K562 (cell line): ENCODE measurements at regions not wholly inside any gene's neighbourhood (a gene's known extent, or its start where the extent isn't known, plus 50 kb on each side); places are given as distances from the start of the nearest gene placed in this dataset.

Experiments
- ATAC-seq: fragments of 200-7000 bp; cut with Tn5 transposase; 3 replicates; pipeline ENCODE4 v1.9.1; 2020; ENCODE audit warnings: moderate library complexity
- BruUV-seq: library from RNA; stranded (reverse); fragments of 400-500 nt; replicated peaks from 2 replicates; lab custom pipeline; 2021; lab: Mats Ljungman, UMichigan
- CTCF ChIA-PET: fragments of 300-600 bp; formaldehyde crosslinking; extraction: SDS; loops from one replicate; lab custom pipeline; 2021; ENCODE audit warnings: low intra/inter-chr PET ratio; lab: Yijun Ruan, JAX
- POLR2A ChIA-PET: fragments of 300-600, 350-650 bp; sonication (Branson Sonifier 250); formaldehyde crosslinking; extraction: SDS; loops from one replicate; lab custom pipeline; 2021; ENCODE audit warnings: antibody characterized with exemption, inconsistent platforms; lab: Yijun Ruan, JAX
- DNase-seq, 4 experiments: peaks; one replicate each; pipeline versions ENCODE4 v3.0.0 to v3.0.0-alpha.2; 2011 to 2018; ENCODE audit warnings: low spot score in 3 of 4, mixed read lengths in 3 of 4; ENCODE audit errors: extremely low read depth in 1 of 4
- FAIRE-seq: peaks from 2 replicates; lab custom pipeline; 2011; peaks lifted over from hg19 to GRCh38; lab: Jason Lieb, UNC
- H2AFZ ChIP-seq: 2 replicates; pipeline ENCODE4 v1.6.0; 2011; ENCODE audit warnings: low read depth, low read length, control low read depth, inconsistent platforms
- H3K27ac ChIP-seq: fragments of 200-600 bp; 3 replicates; pipeline ENCODE4 v1.8.0; 2011; ENCODE audit warnings: low read depth, mild to moderate bottlenecking, control low read depth, inconsistent platforms, low read length, moderate library complexity, mixed read lengths; ENCODE audit errors: extremely low read depth
- H3K27me3 ChIP-seq, 2 experiments: fragments of 300-600 bp in 1 of 2; 2 replicates in 1 of 2; 3 replicates in 1 of 2; pipeline versions ENCODE4 v1.6.0 to v1.8.0; 2011; ENCODE audit warnings: inconsistent platforms in 2 of 2, low read length in 2 of 2, mild to moderate bottlenecking in 1 of 2, mixed read lengths in 1 of 2, moderate library complexity in 1 of 2; ENCODE audit not compliant: control insufficient read depth in 2 of 2, insufficient read depth in 2 of 2
- H3K36me3 ChIP-seq: fragments of 300-600 bp; 3 replicates; pipeline ENCODE4 v1.8.0; 2011; ENCODE audit warnings: mild to moderate bottlenecking, low read length, inconsistent platforms; ENCODE audit not compliant: control insufficient read depth, insufficient read depth
- H3K4me1 ChIP-seq, 2 experiments: fragments of 200-600 bp in 1 of 2; replicated peaks in 1 of 2; 2 replicates in 1 of 2; 3 replicates in 1 of 2; pipeline versions ENCODE4 v1.5.1 to v1.8.0; 2011; ENCODE audit warnings: inconsistent platforms in 2 of 2, low read length in 2 of 2, mild to moderate bottlenecking in 1 of 2, mixed read lengths in 1 of 2, moderate library complexity in 1 of 2; ENCODE audit not compliant: control insufficient read depth in 2 of 2, insufficient read depth in 2 of 2
- H3K4me2 ChIP-seq: 2 replicates; pipeline ENCODE4 v1.6.1; 2011; ENCODE audit warnings: low read length, control low read depth, inconsistent platforms, mixed read lengths; ENCODE audit not compliant: insufficient read depth
- H3K4me3 ChIP-seq: fragments of 200-600 bp; sonication (generic), shearing (Covaris generic); 2 replicates; pipeline ENCODE4 v1.5.1; 2016; ENCODE audit warnings: control low read depth, inconsistent platforms
- H3K79me2 ChIP-seq: fragments of 200-600 bp; 3 replicates; pipeline ENCODE4 v1.8.0; 2011; ENCODE audit warnings: low read length, inconsistent platforms; ENCODE audit not compliant: control insufficient read depth, insufficient read depth
- H3K9ac ChIP-seq, 2 experiments: 2 replicates each; pipeline versions ENCODE4 v1.6.0 to v1.6.1; 2011; ENCODE audit warnings: low read depth in 2 of 2, low read length in 2 of 2, control low read depth in 1 of 2, inconsistent platforms in 1 of 2, mild to moderate bottlenecking in 1 of 2, mixed read lengths in 1 of 2; ENCODE audit not compliant: insufficient read depth in 1 of 2
- H3K9me1 ChIP-seq: one replicate; pipeline ENCODE4 v1.6.0; 2011; ENCODE audit warnings: inconsistent platforms, mild to moderate bottlenecking, low read length, moderate library complexity; ENCODE audit not compliant: control insufficient read depth, insufficient read depth
- H3K9me3 ChIP-seq: replicated peaks from 2 replicates; pipeline ENCODE4 v1.5.1; 2011; ENCODE audit warnings: low read depth, low read length, inconsistent platforms; ENCODE audit not compliant: control insufficient read depth, insufficient read depth
- H4K20me1 ChIP-seq: replicated peaks from 2 replicates; pipeline ENCODE4 v1.6.1; 2011; ENCODE audit warnings: low read length, inconsistent platforms, mixed read lengths; ENCODE audit not compliant: control insufficient read depth, insufficient read depth
- AFF1 ChIP-seq, 2 experiments: fragments of 450-650 bp; IDR thresholded peaks; 2 replicates each; pipeline ENCODE4 v1.6.1; 2018; ENCODE audit warnings: mild to moderate bottlenecking in 2 of 2, low read depth in 1 of 2; ENCODE audit not compliant: partially characterized antibody in 2 of 2
- CHD2 ChIP-seq: IDR thresholded peaks from 2 replicates; pipeline ENCODE4 v1.6.1; 2011; ENCODE audit warnings: low read depth, low read length
- ETS2 ChIP-seq: IDR thresholded peaks from 2 replicates; pipeline ENCODE4 v1.6.1; 2016; ENCODE audit warnings: borderline replicate concordance, missing genetic modification characterization, mild to moderate bottlenecking, moderate library complexity, missing compliant biosample characterization; ENCODE audit not compliant: poor library complexity, severe bottlenecking
- FOXA3 ChIP-seq, 2 experiments: fragments of 450-650 bp in 1 of 2; sonication (generic) in 1 of 2; formaldehyde crosslinking; IDR thresholded peaks in 1 of 2; conservative IDR thresholded peaks in 1 of 2; 2 replicates each; pipeline versions ENCODE4 v1.4.0 to v1.8.0; 2020 to 2022; ENCODE audit warnings: mild to moderate bottlenecking in 2 of 2, missing genetic modification reagents in 1 of 2
- FOXK1 ChIP-seq: sonication (generic); formaldehyde crosslinking; IDR thresholded peaks from 2 replicates; pipeline ENCODE4 v1.8.0; 2022; ENCODE audit warnings: missing genetic modification reagents, mild to moderate bottlenecking, borderline replicate concordance
- HINFP ChIP-seq: fragments of 450-650 bp; conservative IDR thresholded peaks from 2 replicates; pipeline ENCODE4 v1.6.1; 2016; ENCODE audit warnings: missing genetic modification characterization, low read depth, mild to moderate bottlenecking, control low read depth, missing compliant biosample characterization
- MTA2 ChIP-seq: fragments of 450-650 bp; IDR thresholded peaks from 2 replicates; pipeline ENCODE4 v1.6.1; 2016; ENCODE audit warnings: low read depth
- POLR2A ChIP-seq: fragments of 450-650 bp; conservative IDR thresholded peaks from 2 replicates; pipeline ENCODE4 v1.6.1; 2016
- PRPF4 ChIP-seq: fragments of 200-400 bp; formaldehyde crosslinking; IDR thresholded peaks from one replicate; pipeline ENCODE4 v1.6.1; 2017; ENCODE audit warnings: low read length, low read depth, mild to moderate bottlenecking; ENCODE audit not compliant: insufficient read depth, poor library complexity, severe bottlenecking
- SMARCA5 ChIP-seq: fragments of 450-650 bp; IDR thresholded peaks from 2 replicates; pipeline ENCODE4 v1.6.1; 2016
- TEAD4 ChIP-seq, 2 experiments: sonication (generic) in 1 of 2; formaldehyde crosslinking in 1 of 2; IDR thresholded peaks; 2 replicates each; pipeline versions ENCODE4 v1.6.1 to v1.8.0; 2012 to 2022; ENCODE audit warnings: borderline replicate concordance in 1 of 2, inconsistent platforms in 1 of 2, low read length in 1 of 2, mild to moderate bottlenecking in 1 of 2, missing genetic modification reagents in 1 of 2
- THAP7 ChIP-seq: fragments of 250-450 bp; sonication (Bioruptor Pico); IDR thresholded peaks from 2 replicates; pipeline ENCODE4 v1.5.0; 2021
- ZFP1 ChIP-seq: fragments of 450-650 bp; formaldehyde crosslinking; IDR thresholded peaks from 2 replicates; pipeline ENCODE4 v1.4.0; 2020; ENCODE audit warnings: mild to moderate bottlenecking, mixed read lengths
- ZNF174 ChIP-seq: fragments of 250-450 bp; sonication (Bioruptor Pico); IDR thresholded peaks from 2 replicates; pipeline ENCODE4 v1.4.0; 2020; ENCODE audit warnings: mild to moderate bottlenecking
- ZNF511 ChIP-seq: sonication (generic); formaldehyde crosslinking; IDR thresholded peaks from 2 replicates; pipeline ENCODE4 v1.8.0; 2022; ENCODE audit warnings: mild to moderate bottlenecking, missing genetic modification reagents
- ZNF77 ChIP-seq: fragments of 250-450 bp; sonication (Bioruptor Pico); IDR thresholded peaks from 2 replicates; pipeline ENCODE4 v1.5.0; 2020
- WGBS: fragments of 100-300 bp; shearing (Covaris generic); methylation state at CpG from one replicate; pipeline ENCODE4 v1.1.6; 2016; ENCODE audit warnings: low coverage, mixed read lengths; ENCODE audit not compliant: insufficient coverage; ENCODE audit errors: missing lambda C conversion rate; 5-methylcytosine and 5-hydroxymethylcytosine counted together
- in situ Hi-C: fragments of 300-500 bp; cut with MboI; formaldehyde crosslinking; loops from 4 replicates; pipeline ENCODE4 v1.15.0; 2018; ENCODE audit warnings: inconsistent platforms, mixed read lengths
- intact Hi-C: fragments of 100-400 bp; cut with micrococcal nuclease; formaldehyde crosslinking; loops from 2 replicates; pipeline ENCODE4 v1.14.2; 2022

- TF ChIP-seq TEAD4 (IDR thresholded peaks at IDR 0.05; ENCODE audit: low read length) (no peak), TEAD4 (CRISPR knock-in tag; IDR thresholded peaks at IDR 0.05; ENCODE audit: borderline replicate concordance) (no peak), POLR2A (no peak), MTA2 (no peak), PRPF4 (no peak), ETS2 (tag) (no peak)
These were observed 370.8 kb downstream of the AMY1C start (continued) for GRCh38 chr1:104120525-104120924.

- no peak overlapping the region for H3K4me2 ChIP-seq
- in situ Hi-C loops (no loop called here), intact Hi-C loops (no loop called here)
- H4K20me1 ChIP-seq, result no peaks in the 10 kb centered on the region; the same call in 1 of the 2 replicates
- H3K9me3 ChIP-seq, result no peaks in the 10 kb centered on the region
- H3K27me3 ChIP-seq, result no peaks in the 10 kb centered on the region
- FAIRE-seq, result no peak
- H3K79me2 ChIP-seq, result no peaks in the 10 kb centered on the region
- DNase-seq, result no peak
- BruUV-seq, result no TSS peak
- no peaks in the 10 kb centered on the region for H3K9me1 ChIP-seq
- POLR2A ChIA-PET, result no interaction called here
- no peak for ATAC-seq
- CTCF ChIA-PET, result no interaction called here
- no peaks in the 10 kb centered on the region for H3K36me3 ChIP-seq
- no peak overlapping the region for H3K27ac ChIP-seq
- 4% methylated on average over 4 of the region's 4 CpGs for WGBS
- no peaks in the 10 kb centered on the region for H3K4me1 ChIP-seq
- H3K4me3 ChIP-seq, result no peak overlapping the region
- H2AFZ ChIP-seq, result no peak overlapping the region
- no peak overlapping the region for H3K9ac ChIP-seq
- TF ChIP-seq HINFP (tag) (no peak), ZNF174 (no peak), AFF1 (IDR thresholded peaks at IDR 0.05; ENCODE audit: low read depth in 1 of 2, partially characterized antibody in 2 of 2) (no peak), FOXK1 (CRISPR knock-in tag) (no peak), FOXA3 (CRISPR knock-in tag; conservative IDR thresholded peaks at IDR 0.05 in 1 of 2, IDR thresholded peaks at IDR 0.05 in 1 of 2) (no peak), CHD2 (no peak), ZNF511 (CRISPR knock-in tag) (no peak), ZNF77 (no peak), THAP7 (no peak), ZFP1 (CRISPR knock-in tag) (no peak), SMARCA5 (no peak)
These were observed 371.6 kb downstream of the AMY1C start for GRCh38 chr1:104121271-104121670.
